ENCODE measurements at regions not wholly inside any gene's neighbourhood (a gene's known extent, or its start where the extent isn't known, plus 50 kb on each side); places are given as distances from the start of the nearest gene placed in this dataset.

DNA sequence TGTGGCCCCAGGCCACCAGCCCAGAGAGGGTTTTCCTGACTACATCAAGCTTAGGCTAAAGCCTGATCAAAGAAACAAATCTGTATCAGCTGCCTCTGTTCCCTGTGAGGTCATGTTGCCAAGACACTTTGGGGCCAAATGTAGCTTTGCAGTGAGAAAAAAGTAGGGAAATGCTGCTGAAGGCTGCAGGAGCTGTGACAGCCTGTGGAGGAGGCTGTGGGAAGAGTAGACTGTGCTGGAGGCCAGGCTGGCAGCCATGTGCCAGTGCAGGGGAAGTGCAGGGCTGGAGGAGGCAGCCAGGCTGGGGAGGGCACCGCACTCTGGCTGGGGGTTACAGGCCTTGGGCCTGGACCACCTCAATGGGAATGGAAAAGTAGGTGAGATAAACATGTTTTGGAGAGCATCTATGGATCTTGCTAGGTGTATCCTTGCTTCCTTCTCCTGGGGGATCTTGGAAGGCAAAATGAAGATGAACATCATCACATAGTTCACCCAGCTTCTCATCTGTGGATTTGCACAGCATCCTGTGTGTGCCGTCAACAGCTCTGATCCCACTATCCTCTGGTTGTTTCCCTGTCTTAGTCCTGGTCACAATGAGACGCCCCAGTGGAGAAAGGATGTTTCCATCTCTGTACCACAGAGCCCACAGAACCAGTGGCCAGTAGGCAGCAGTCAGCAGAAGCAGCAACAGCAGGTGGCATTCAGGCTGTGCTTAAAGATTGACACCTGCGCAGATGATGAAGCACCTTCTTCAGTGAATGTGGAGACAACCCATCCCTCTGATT is 103.8 kb upstream of the COPS8 start:
- DNase-seq (ENCODE audit: extremely low read depth, low read depth) = no peak

GRCh38 chr2:236982693-236983455 is 102.8 kb upstream of the COPS8 start:
- TF ChIP-seq, protein P1, sequence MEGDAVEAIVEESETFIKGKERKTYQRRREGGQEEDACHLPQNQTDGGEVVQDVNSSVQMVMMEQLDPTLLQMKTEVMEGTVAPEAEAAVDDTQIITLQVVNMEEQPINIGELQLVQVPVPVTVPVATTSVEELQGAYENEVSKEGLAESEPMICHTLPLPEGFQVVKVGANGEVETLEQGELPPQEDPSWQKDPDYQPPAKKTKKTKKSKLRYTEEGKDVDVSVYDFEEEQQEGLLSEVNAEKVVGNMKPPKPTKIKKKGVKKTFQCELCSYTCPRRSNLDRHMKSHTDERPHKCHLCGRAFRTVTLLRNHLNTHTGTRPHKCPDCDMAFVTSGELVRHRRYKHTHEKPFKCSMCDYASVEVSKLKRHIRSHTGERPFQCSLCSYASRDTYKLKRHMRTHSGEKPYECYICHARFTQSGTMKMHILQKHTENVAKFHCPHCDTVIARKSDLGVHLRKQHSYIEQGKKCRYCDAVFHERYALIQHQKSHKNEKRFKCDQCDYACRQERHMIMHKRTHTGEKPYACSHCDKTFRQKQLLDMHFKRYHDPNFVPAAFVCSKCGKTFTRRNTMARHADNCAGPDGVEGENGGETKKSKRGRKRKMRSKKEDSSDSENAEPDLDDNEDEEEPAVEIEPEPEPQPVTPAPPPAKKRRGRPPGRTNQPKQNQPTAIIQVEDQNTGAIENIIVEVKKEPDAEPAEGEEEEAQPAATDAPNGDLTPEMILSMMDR (IDR thresholded peaks at IDR 0.05; ENCODE audit: low read depth, low read length, missing control alignments) = no peak
- no peak overlapping the region for H3K4me3 ChIP-seq (replicated peaks; ENCODE audit: low read depth, low read length)

More for the DNA sequence above, 103.8 kb upstream of the COPS8 start:
- H3K4me3 ChIP-seq (replicated peaks; ENCODE audit: low read depth, low read length) = no peak overlapping the region
- TF ChIP-seq, protein P1 (IDR thresholded peaks at IDR 0.05; ENCODE audit: low read depth, low read length, missing control alignments) = no peak

DNA sequence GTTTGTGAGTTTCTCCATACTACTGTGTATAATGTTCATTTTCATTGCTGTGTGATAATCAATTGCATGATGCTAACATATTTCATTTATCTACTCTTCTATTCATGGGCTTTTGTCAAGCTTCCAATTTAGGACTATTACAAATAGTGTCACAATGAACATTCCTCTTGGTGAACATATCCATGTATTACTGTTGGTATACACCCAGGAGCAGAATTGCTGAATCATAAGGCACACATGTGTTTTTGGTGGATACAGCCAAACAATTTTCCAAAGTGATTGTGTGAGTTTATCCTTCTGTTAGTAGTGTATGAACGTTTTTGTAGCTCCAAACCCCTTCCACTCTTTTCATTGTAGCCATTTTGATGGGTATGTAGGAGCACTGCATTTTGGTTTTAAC is 101.6 kb upstream of the COPS8 start:
- no peak overlapping the region for H3K4me3 ChIP-seq (replicated peaks; ENCODE audit: low read depth, low read length)
- DNase-seq (ENCODE audit: extremely low read depth, low read depth) = no peak
- TF ChIP-seq, protein P1 (IDR thresholded peaks at IDR 0.05; ENCODE audit: low read depth, low read length, missing control alignments) = no peak

More at GRCh38 chr2:236982693-236983455, 102.8 kb upstream of the COPS8 start:
- DNase-seq (ENCODE audit: extremely low read depth, low read depth) = no peak

DNA sequence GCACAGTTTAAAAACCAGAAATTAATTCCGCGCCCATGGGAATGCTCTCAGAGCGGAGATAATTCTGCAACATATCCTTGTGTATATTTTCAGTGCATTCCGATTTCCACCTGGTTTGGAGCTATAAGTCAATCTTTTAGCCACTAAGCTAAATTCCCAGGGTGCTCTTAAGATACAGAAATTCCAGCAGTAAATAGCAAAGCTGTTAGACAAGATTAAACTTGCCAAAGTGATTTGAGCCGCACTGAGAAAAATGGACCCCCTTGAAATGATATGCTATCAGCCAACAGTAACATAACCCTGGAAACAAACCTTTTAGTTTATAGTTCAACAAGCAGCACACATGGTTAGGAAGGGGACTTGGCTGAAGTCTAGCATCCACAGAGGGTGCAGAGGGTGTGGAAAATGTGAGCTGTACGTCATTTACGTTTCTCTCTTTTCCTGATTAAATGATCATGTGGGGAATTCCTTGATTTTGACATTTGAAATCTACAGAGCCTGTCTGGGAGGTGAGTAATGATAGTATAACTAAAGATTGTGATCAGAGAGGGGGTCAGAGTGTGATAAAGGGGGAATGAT is 99.8 kb upstream of the COPS8 start:
- DNase-seq (ENCODE audit: extremely low read depth, low read depth) = no peak
- no peak overlapping the region for H3K4me3 ChIP-seq (replicated peaks; ENCODE audit: low read depth, low read length)
- TF ChIP-seq, protein P1 (IDR thresholded peaks at IDR 0.05; ENCODE audit: low read depth, low read length, missing control alignments) = no peak

- H3K4me3 ChIP-seq (replicated peaks; ENCODE audit: low read depth, low read length) = no peak overlapping the region
- TF ChIP-seq, protein P1 (IDR thresholded peaks at IDR 0.05; ENCODE audit: low read depth, low read length, missing control alignments) = no peak
- DNase-seq (ENCODE audit: extremely low read depth, low read depth) = no peak
Measured at GRCh38 chr2:236986524-236987330, 99.0 kb upstream of the COPS8 start.

DNA sequence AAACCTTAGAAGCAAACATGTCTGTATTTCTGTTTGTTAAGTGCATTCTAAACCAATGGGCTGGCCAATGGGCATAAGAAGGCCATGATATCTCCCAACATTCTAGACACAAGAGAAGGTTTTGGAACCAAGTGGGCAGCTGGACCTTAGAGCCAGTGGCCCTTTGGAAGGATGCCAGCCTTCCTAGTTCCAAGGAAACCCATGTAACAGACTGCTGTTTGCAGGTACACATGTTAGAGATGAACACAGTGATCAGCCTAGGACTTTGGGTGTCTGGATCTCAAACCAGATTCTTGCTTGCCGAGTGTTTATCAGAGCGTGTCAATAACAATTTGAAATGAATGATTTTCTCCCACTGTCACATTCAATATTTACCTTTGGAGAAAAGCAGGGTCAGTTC is 97.5 kb upstream of the COPS8 start:
- no peak overlapping the region for H3K4me3 ChIP-seq (replicated peaks; ENCODE audit: low read depth, low read length)
- TF ChIP-seq, protein P1 (IDR thresholded peaks at IDR 0.05; ENCODE audit: low read depth, low read length, missing control alignments) = no peak
- no peak for DNase-seq (ENCODE audit: extremely low read depth, low read depth)
